ENCODE measurements at regions not wholly inside any gene's neighbourhood (a gene's known extent, or its start where the extent isn't known, plus 50 kb on each side); places are given as distances from the start of the nearest gene placed in this dataset.

GRCh38 chr4:181619651-181620050 is 623.6 kb upstream of the TENM3 start:
- DNase-seq (ENCODE audit: low read depth) = no peak

- no peak for DNase-seq (ENCODE audit: low read depth)
These were observed 605.8 kb upstream of the TENM3 start for GRCh38 chr4:181637186-181638105.

- no peak for DNase-seq (ENCODE audit: low read depth)
These were observed 599.7 kb upstream of the TENM3 start for GRCh38 chr4:181643466-181643865.

- no peak for DNase-seq (ENCODE audit: low read depth)
These were observed 597.7 kb upstream of the TENM3 start for GRCh38 chr4:181645489-181645888.

- no peak for DNase-seq (ENCODE audit: low read depth)
These were observed 596.3 kb upstream of the TENM3 start for GRCh38 chr4:181646864-181647263.

GRCh38 chr4:181647396-181648147 is 595.6 kb upstream of the TENM3 start:
- no peak for DNase-seq (ENCODE audit: low read depth)

- DNase-seq (ENCODE audit: low read depth) = no peak
These were observed 593.0 kb upstream of the TENM3 start for GRCh38 chr4:181650033-181650825.

- DNase-seq (ENCODE audit: low read depth) = no peak
These were observed 586.5 kb upstream of the TENM3 start for GRCh38 chr4:181656748-181657147.

GRCh38 chr4:181659202-181659601 is 584.0 kb upstream of the TENM3 start:
- DNase-seq (ENCODE audit: low read depth) = no peak

GRCh38 chr4:181659876-181660275 is 583.3 kb upstream of the TENM3 start:
- no peak for DNase-seq (ENCODE audit: low read depth)

GRCh38 chr4:181661090-181661489 is 582.1 kb upstream of the TENM3 start:
- no peak for DNase-seq (ENCODE audit: low read depth)

- DNase-seq (ENCODE audit: low read depth) = no peak
These were observed 581.3 kb upstream of the TENM3 start for GRCh38 chr4:181661923-181662322.

- no peak for DNase-seq (ENCODE audit: low read depth)
These were observed 580.8 kb upstream of the TENM3 start for GRCh38 chr4:181662383-181662782.

- no peak for DNase-seq (ENCODE audit: low read depth)
These were observed 572.7 kb upstream of the TENM3 start for GRCh38 chr4:181670506-181670905.

- no peak for DNase-seq (ENCODE audit: low read depth)
These were observed 571.5 kb upstream of the TENM3 start for GRCh38 chr4:181671672-181672071.

- DNase-seq (ENCODE audit: low read depth) = no peak
These were observed 570.5 kb upstream of the TENM3 start for GRCh38 chr4:181672751-181673150.

- no peak for DNase-seq (ENCODE audit: low read depth)
These were observed 568.8 kb upstream of the TENM3 start for GRCh38 chr4:181674315-181674875.

- no peak for DNase-seq (ENCODE audit: low read depth)
These were observed 566.7 kb upstream of the TENM3 start for GRCh38 chr4:181676546-181676945.

GRCh38 chr4:181677201-181677600 is 566.0 kb upstream of the TENM3 start:
- no peak for DNase-seq (ENCODE audit: low read depth)

- DNase-seq (ENCODE audit: low read depth) = no peak
These were observed 565.6 kb upstream of the TENM3 start for GRCh38 chr4:181677621-181678020.

- DNase-seq (ENCODE audit: low read depth) = no peak
These were observed 563.4 kb upstream of the TENM3 start for GRCh38 chr4:181679754-181680153.
